ENCODE measurements at regions not wholly inside any gene's neighbourhood (a gene's known extent, or its start where the extent isn't known, plus 50 kb on each side); places are given as distances from the start of the nearest gene placed in this dataset.

DNA sequence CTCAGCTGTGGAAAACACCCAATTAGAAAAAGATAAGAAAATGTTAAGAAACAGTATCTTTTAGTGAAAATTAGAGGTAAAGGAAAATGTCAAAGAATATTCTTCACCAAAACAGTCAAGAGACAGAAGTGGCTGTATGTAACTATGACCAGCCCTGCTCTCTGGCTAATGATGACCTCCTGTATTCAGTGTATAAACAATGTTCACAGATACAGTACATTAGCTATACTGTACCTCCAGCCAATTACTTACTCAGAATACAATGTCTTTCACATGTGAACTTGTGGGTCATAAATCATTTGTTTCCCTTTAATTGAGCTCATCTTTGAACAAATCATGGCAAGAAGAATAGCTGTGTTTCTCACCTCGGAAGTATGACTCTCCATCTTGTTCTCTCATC, 432.0 kb downstream of the LMO4 start:
- TF ChIP-seq, protein P1, sequence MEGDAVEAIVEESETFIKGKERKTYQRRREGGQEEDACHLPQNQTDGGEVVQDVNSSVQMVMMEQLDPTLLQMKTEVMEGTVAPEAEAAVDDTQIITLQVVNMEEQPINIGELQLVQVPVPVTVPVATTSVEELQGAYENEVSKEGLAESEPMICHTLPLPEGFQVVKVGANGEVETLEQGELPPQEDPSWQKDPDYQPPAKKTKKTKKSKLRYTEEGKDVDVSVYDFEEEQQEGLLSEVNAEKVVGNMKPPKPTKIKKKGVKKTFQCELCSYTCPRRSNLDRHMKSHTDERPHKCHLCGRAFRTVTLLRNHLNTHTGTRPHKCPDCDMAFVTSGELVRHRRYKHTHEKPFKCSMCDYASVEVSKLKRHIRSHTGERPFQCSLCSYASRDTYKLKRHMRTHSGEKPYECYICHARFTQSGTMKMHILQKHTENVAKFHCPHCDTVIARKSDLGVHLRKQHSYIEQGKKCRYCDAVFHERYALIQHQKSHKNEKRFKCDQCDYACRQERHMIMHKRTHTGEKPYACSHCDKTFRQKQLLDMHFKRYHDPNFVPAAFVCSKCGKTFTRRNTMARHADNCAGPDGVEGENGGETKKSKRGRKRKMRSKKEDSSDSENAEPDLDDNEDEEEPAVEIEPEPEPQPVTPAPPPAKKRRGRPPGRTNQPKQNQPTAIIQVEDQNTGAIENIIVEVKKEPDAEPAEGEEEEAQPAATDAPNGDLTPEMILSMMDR (IDR thresholded peaks at IDR 0.05 in 4 of 5, conservative IDR thresholded peaks at IDR 0.05 in 1 of 5) = no peak
- no peak for TF ChIP-seq POLR2A (IDR thresholded peaks at IDR 0.05)

All from gastrocnemius medialis (tissue), 4 donors.